22Rv1 (cell line): ENCODE measurements at regions not wholly inside any gene's neighbourhood (a gene's known extent, or its start where the extent isn't known, plus 50 kb on each side); places are given as distances from the start of the nearest gene placed in this dataset.

Source experiments
- ZFX ChIP-seq: fragments of 450-650 bp; IDR thresholded peaks from 2 replicates; pipeline ENCODE4 v1.6.1; 2017; ENCODE audit warnings: antibody characterized with exemption, borderline replicate concordance
- TF ChIP-seq, protein P1 (sequence below): fragments of 450-650 bp; IDR thresholded peaks from 2 replicates; pipeline ENCODE4 v1.5.1; 2017; ENCODE audit warnings: mild to moderate bottlenecking

DNA sequence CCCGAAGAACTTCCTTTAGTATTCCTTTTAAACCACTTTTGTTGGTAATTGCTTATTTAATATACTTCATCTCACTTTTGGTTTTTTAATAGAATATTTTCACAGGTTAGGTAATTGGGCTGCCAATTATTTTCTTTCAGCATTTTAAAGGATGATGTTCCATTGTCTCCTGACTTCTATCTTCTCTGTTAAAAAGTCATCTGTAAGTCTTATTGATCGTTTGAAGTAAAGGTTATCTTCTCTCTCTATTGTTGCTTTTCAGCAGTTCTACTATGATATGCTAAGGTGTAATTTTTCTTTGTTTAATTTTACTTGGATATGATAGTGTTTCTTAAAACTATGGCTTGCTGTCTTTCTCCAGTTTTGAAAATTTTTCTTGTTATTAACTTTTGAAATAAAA, 307.5 kb downstream of the MAP2K4 start:
- TF ChIP-seq, protein P1, sequence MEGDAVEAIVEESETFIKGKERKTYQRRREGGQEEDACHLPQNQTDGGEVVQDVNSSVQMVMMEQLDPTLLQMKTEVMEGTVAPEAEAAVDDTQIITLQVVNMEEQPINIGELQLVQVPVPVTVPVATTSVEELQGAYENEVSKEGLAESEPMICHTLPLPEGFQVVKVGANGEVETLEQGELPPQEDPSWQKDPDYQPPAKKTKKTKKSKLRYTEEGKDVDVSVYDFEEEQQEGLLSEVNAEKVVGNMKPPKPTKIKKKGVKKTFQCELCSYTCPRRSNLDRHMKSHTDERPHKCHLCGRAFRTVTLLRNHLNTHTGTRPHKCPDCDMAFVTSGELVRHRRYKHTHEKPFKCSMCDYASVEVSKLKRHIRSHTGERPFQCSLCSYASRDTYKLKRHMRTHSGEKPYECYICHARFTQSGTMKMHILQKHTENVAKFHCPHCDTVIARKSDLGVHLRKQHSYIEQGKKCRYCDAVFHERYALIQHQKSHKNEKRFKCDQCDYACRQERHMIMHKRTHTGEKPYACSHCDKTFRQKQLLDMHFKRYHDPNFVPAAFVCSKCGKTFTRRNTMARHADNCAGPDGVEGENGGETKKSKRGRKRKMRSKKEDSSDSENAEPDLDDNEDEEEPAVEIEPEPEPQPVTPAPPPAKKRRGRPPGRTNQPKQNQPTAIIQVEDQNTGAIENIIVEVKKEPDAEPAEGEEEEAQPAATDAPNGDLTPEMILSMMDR: no peak
- no peak for TF ChIP-seq ZFX
